Upper lobe of left lung (tissue), 6 donors: ENCODE measurements at regions not wholly inside any gene's neighbourhood (a gene's known extent, or its start where the extent isn't known, plus 50 kb on each side); places are given as distances from the start of the nearest gene placed in this dataset.

Experiments
- ATAC-seq, 2 donors: fragments of 200-7000 bp; cut with Tn5 transposase; one replicate each; pipeline ENCODE4 v1.9.1; 2022; ENCODE audit warnings: mild to moderate bottlenecking in 2 of 2, moderate library complexity in 2 of 2; ENCODE audit not compliant: low FRiP score in 2 of 2
- DNase-seq, 2 donors: peaks; one replicate each; pipeline ENCODE4 v3.0.0-alpha.2; 2019 to 2020
- H3K27ac ChIP-seq, 4 donors: fragments of 200-600 bp; sonication (generic); one replicate each; pipeline ENCODE4 v1.5.1; 2016 to 2019
- H3K27me3 ChIP-seq, 4 donors: fragments of 200-600 bp; sonication (generic); one replicate each; pipeline ENCODE4 v1.5.1; 2017 to 2019
- H3K36me3 ChIP-seq, 4 donors: fragments of 200-600 bp; sonication (generic); one replicate each; pipeline ENCODE4 v1.5.1; 2016 to 2019
- H3K4me1 ChIP-seq, 4 donors: fragments of 200-600 bp; sonication (generic); one replicate each; pipeline ENCODE4 v1.5.1; 2018 to 2019
- H3K4me3 ChIP-seq, 4 donors: fragments of 200-600 bp; sonication (generic); one replicate each; pipeline ENCODE4 v1.5.1; 2017 to 2019; ENCODE audit warnings: mild to moderate bottlenecking in 2 of 4, moderate library complexity in 1 of 4
- H3K9me3 ChIP-seq, 4 donors: fragments of 200-600 bp; sonication (generic); one replicate each; pipeline ENCODE4 v1.5.1; 2018 to 2019
- CTCF ChIP-seq, 6 experiments: fragments of 450-650 bp in 4 of 6; fragments of 200-600 bp in 2 of 6; sonication (generic) in 2 of 6; IDR thresholded peaks; one replicate each; pipeline ENCODE4 v1.5.1; 2016 to 2019; ENCODE audit warnings: antibody characterized with exemption in 6 of 6
- EP300 ChIP-seq, 4 donors: sonication (generic); formaldehyde crosslinking; IDR thresholded peaks; one replicate each; pipeline ENCODE4 v1.5.1; 2017; ENCODE audit warnings: antibody characterized with exemption in 4 of 4, control low read depth in 2 of 4
- POLR2A ChIP-seq, 4 donors: fragments of 450-650 bp; IDR thresholded peaks; one replicate each; pipeline ENCODE4 v1.5.1; 2016 to 2017; ENCODE audit warnings: antibody characterized with exemption in 4 of 4, mild to moderate bottlenecking in 2 of 4
- POLR2AphosphoS5 ChIP-seq, 2 donors: sonication (generic); formaldehyde crosslinking; IDR thresholded peaks; one replicate each; pipeline ENCODE4 v1.5.1; 2017; ENCODE audit warnings: antibody characterized with exemption in 2 of 2
- WGBS, 2 donors: methylation state at CpG; one replicate each; pipeline ENCODE4 v1.1.5; 2017 to 2018; 5-methylcytosine and 5-hydroxymethylcytosine counted together
- donor health status: DM: no; HTN: no; CAD: no; lungs with moderate emphysema.
- donor health status: DM: no; HTN: yes; CAD: no; lungs with severe emphysema.

GRCh38 chr5:27963050-27963783 is 924.8 kb upstream of the CDH9 start:
- no peak for TF ChIP-seq POLR2AphosphoS5 (IDR thresholded peaks at IDR 0.05)
- TF ChIP-seq POLR2A (IDR thresholded peaks at IDR 0.05): no peak
- TF ChIP-seq CTCF (IDR thresholded peaks at IDR 0.05): no peak
- TF ChIP-seq EP300 (IDR thresholded peaks at IDR 0.05): no peak
- no peak for ATAC-seq
- no peaks in the 10 kb centered on the region for H3K4me1 ChIP-seq
- no peaks in the 10 kb centered on the region for H3K36me3 ChIP-seq
- no peaks in the 10 kb centered on the region for H3K27me3 ChIP-seq
- WGBS, 2 donors: 77 to 87% methylated on average over 2 to 7 of the region's 7 CpGs
- H3K9me3 ChIP-seq: peaks cover 0 to 7% (median 3%) of the 10 kb centered on the region in 4 donors
- H3K4me3 ChIP-seq: no peak overlapping the region
- H3K27ac ChIP-seq: no peak overlapping the region
- DNase-seq: peak in 1 of 2 donors; percentile 5

- 37 to 53% methylated on average over 2 of the region's 2 CpGs for WGBS, 2 donors
- H3K36me3 ChIP-seq: no peaks in the 10 kb centered on the region
- H3K9me3 ChIP-seq: peaks cover 0 to 7% (median 3%) of the 10 kb centered on the region in 4 donors
- TF ChIP-seq POLR2AphosphoS5 (IDR thresholded peaks at IDR 0.05) (no peak), POLR2A (IDR thresholded peaks at IDR 0.05) (no peak), CTCF (IDR thresholded peaks at IDR 0.05) (no peak), EP300 (IDR thresholded peaks at IDR 0.05) (no peak)
- no peaks in the 10 kb centered on the region for H3K4me1 ChIP-seq
- H3K4me3 ChIP-seq: no peak overlapping the region
- ATAC-seq (no peak), DNase-seq (no peak)
- H3K27ac ChIP-seq: no peak overlapping the region
- no peaks in the 10 kb centered on the region for H3K27me3 ChIP-seq
These were observed 923.8 kb upstream of the CDH9 start for GRCh38 chr5:27962198-27962597.

GRCh38 chr5:27947088-27947487 is 908.7 kb upstream of the CDH9 start:
- no peaks in the 10 kb centered on the region for H3K9me3 ChIP-seq
- H3K4me1 ChIP-seq: no peaks in the 10 kb centered on the region
- H3K27me3 ChIP-seq: no peaks in the 10 kb centered on the region
- H3K4me3 ChIP-seq: no peak overlapping the region
- WGBS, 2 donors: 13% methylated on average over 1 of the region's 1 CpG
- no peaks in the 10 kb centered on the region for H3K36me3 ChIP-seq
- TF ChIP-seq EP300 (IDR thresholded peaks at IDR 0.05) (no peak), CTCF (IDR thresholded peaks at IDR 0.05) (no peak), POLR2A (IDR thresholded peaks at IDR 0.05) (no peak), POLR2AphosphoS5 (IDR thresholded peaks at IDR 0.05) (no peak)
- ATAC-seq (no peak), DNase-seq (no peak)
- H3K27ac ChIP-seq: no peak overlapping the region

- DNase-seq (no peak), ATAC-seq (no peak)
- Histone ChIP-seq H3K27me3 (no peaks in the 10 kb centered on the region), H3K27ac (no peak overlapping the region), H3K9me3 (no peaks in the 10 kb centered on the region), H3K4me3 (no peak overlapping the region), H3K36me3 (no peaks in the 10 kb centered on the region), H3K4me1 (no peaks in the 10 kb centered on the region)
- 88 to 93% methylated on average over 3 of the region's 3 CpGs for WGBS, 2 donors
- TF ChIP-seq POLR2A (IDR thresholded peaks at IDR 0.05): no peak
- no peak for TF ChIP-seq EP300 (IDR thresholded peaks at IDR 0.05)
- no peak for TF ChIP-seq CTCF (IDR thresholded peaks at IDR 0.05)
- no peak for TF ChIP-seq POLR2AphosphoS5 (IDR thresholded peaks at IDR 0.05)
These were observed 906.1 kb upstream of the CDH9 start for GRCh38 chr5:27944471-27944870.

- Histone ChIP-seq H3K27me3 (no peaks in the 10 kb centered on the region), H3K9me3 (no peaks in the 10 kb centered on the region), H3K4me3 (no peak overlapping the region), H3K4me1 (no peaks in the 10 kb centered on the region), H3K27ac (no peak overlapping the region), H3K36me3 (no peaks in the 10 kb centered on the region)
- 85 to 87% methylated on average over 2 of the region's 2 CpGs for WGBS, 2 donors
- DNase-seq (no peak), ATAC-seq (no peak)
- TF ChIP-seq POLR2AphosphoS5 (IDR thresholded peaks at IDR 0.05): no peak
- TF ChIP-seq POLR2A (IDR thresholded peaks at IDR 0.05): no peak
- TF ChIP-seq CTCF (IDR thresholded peaks at IDR 0.05): no peak
- TF ChIP-seq EP300 (IDR thresholded peaks at IDR 0.05): no peak
These were observed 900.6 kb upstream of the CDH9 start for GRCh38 chr5:27938989-27939388.
